RCC 7860 (cell line): ENCODE measurements at regions not wholly inside any gene's neighbourhood (a gene's known extent, or its start where the extent isn't known, plus 50 kb on each side); places are given as distances from the start of the nearest gene placed in this dataset.

Experiments
- DNase-seq: peaks from one replicate; pipeline ENCODE4 v3.0.0-alpha.2; 2015; ENCODE audit warnings: low spot score
- FAIRE-seq: peaks from 2 replicates; lab custom pipeline; 2012; peaks lifted over from hg19 to GRCh38; lab: Jason Lieb, UNC

DNA sequence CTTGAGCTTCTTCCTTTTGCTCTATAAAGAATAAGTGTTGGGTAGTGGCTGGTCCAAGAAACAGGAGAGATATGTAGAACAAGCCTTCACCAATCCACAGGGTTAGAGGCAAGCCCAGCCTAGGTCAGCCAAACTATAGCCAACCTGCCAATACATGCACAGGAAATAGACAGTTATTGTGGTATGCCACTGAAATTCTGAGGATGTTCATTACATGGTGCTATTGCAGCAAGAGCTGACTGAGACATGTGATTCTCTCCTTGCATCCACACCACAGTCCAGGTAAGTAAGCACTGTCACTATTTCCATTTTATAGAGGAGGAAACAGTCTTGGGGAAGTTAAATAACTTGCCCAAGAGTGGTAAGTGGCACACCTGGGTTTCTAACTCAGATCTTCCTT lies 268.1 kb downstream of the NPIPA8 start:
- DNase-seq (no peak), FAIRE-seq (no peak)

DNA sequence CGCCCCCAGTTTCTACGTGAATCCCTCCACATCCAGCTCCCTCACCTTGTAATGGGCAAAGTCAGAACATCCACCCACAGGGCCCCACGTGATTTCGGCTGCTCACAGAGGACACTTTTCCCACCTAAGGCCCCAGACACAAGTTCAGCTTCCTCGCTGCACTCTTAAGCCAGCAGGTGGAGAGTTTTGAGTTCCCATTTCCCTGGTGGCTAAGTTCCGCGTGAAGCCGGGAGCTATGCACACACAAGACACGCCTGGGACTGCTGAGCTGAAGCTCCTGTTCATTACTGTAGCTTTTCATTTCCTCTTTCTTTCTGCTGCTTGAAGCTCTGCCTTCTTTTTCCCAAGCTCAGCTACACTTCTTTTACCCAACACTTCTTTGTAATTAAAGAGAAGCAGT lies 273.8 kb downstream of the NPIPA8 start:
- DNase-seq (no peak), FAIRE-seq (no peak)

DNA sequence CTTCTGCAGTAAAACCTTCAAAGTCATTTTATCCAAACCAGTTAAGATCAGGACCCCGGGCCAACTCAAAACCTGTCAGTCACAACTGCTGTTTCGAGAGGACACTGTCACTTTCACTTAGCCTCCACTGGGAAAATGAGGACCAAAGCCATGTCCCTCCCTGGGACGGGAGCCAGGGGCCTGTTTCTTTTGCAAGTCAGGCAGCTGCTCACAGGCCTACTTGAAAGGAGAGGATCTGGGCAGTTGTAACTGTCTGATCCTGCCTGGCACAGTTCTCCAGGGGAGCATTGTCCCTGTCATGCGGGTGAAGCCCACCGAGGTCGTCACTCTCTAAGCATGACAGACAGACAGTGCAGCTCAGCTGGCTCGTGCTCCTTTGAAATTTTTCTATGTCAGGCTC lies 276.2 kb downstream of the NPIPA8 start:
- FAIRE-seq = no peak
- DNase-seq = no peak

GRCh38 chr16:18059577-18059976 lies 277.0 kb downstream of the NPIPA8 start:
- DNase-seq = no peak
- no peak for FAIRE-seq

DNA sequence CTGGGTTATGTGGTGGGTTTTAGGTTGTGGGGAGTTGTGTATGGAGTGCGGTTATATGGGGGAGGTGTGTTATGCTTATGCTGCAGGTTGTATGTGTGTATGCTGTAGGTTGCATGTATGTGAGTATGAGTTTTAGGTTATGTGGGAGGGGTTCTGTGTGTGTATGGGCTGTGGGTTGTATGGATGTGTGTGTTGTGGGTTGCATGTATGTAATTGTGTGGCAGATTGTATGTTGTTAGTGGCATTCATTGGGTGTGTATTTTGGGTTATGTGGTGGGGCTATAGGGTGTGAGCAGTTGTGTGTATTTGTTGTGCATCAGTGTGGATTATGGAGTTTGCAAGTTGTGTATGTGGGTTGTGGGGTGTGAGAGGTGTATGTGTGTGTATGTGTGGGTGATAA lies 277.4 kb downstream of the NPIPA8 start:
- DNase-seq (no peak), FAIRE-seq (no peak)

DNA sequence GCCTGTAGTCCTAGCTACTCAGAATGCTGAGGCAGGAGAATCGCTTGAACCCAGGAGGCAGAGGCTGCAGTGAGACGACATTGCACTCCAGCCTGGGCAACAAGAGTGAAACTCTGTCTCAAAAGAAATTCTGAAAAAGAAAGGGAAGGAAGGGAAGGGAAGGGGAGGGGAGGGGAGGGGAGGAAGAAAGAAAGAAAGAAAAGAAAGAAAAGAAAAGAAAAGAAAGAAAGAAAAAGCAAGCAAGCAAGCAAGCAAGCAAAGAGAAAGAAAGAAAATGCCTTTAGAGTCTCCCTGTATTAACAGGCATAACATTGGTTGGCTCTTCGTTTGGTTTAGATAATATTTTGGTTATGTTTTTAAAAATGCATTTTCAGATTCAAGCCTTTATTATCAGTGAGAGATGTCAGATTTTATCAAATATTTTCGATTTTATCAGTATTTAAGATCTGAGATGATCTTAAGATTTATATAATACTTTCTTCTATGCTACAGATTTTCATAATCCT lies 281.1 kb downstream of the NPIPA8 start:
- no peak for FAIRE-seq

DNA sequence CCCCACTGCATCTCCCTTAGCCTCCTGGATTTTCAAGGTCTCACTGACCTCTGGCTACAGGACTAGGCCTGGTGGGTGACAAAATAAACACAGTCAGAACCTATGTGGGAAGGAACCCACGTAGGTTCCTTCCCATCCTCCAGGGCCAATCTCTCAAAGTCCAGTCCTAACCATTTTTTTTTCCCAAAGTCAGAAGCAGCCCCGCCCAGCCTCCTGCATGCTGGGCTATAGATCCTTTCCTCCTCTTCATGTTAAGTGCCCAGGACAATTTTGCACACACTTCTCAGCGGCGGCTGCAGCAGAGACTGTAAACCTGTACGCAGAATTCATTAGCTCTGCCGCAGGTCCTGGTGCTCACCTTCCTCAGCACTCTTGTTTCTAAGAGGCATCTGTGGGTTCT lies 285.8 kb downstream of the NPIPA8 start:
- DNase-seq (no peak), FAIRE-seq (no peak)

More for the DNA sequence above, 281.1 kb downstream of the NPIPA8 start:
- DNase-seq = no peak

DNA sequence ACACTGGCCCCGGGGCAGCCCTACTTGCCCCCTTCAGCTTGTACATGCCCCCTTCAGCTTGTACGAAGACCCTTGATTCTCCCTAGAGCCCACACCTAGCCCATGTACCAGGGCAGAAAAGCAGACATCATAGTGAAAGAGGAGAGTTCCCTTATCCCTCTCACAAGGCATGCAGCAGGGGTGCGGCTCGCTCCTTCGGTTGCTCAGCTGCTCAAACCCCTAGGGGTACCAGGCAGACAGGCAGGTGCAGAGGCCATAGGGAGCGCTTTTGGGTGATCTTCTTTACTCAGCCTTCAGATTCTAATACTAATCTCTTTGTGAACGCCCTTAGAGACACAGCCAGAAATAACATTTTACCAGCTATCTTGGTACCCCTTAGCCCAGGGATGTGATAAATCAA lies 286.3 kb downstream of the NPIPA8 start:
- no peak for FAIRE-seq
- no peak for DNase-seq

DNA sequence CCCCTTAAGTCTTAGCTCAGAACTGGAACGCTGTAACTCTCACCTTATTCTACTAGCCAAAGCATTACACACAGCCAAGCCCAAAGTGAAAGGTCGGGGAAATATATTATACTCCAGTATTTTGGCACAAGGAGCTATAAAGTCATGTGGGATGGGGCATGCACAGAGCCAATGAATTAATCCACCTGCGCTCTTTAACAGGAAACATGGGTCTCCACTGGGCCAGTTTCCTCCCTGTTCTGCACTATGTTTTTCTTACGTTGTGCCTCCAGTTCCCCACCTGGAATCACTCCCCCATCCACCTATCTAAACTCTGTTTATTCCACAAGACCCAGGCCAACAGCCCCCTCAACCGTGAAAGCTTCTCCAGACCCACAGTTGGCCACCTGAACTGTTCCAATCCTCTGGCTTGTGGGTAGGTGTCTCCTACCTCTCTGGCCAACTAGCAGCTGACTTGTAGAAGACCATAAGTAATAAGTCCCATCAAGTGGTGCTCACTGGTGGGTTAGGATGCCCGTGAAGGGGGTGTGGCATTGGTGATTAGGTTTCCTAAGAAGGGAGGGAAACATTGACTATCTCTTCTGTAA lies 286.9 kb downstream of the NPIPA8 start:
- DNase-seq = no peak
- no peak for FAIRE-seq

GRCh38 chr16:18048853-18049546 lies 287.5 kb downstream of the NPIPA8 start:
- no peak for DNase-seq
- FAIRE-seq = no peak

GRCh38 chr16:18047761-18048160 lies 288.8 kb downstream of the NPIPA8 start:
- FAIRE-seq = no peak

DNA sequence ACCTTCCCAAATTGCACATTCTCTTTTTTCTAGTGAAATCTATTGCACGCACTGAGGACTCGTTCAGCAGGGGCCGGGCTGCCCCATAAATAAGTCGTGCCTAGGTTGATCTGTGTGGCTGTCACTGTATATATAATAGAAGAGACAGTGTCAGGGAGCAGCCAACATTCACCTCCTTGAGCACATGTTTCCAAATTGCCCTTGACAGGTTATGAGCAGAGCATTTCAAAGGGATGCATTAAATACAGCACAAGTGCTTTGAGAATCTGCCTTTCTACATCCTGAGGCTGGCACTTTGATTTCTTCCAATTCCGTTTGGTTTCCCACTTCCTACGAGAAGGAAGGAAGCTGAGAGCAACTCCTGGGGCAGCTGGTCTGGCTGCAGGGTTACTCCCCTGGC lies 291.2 kb downstream of the NPIPA8 start:
- DNase-seq (no peak), FAIRE-seq (no peak)

More at GRCh38 chr16:18047761-18048160, 288.8 kb downstream of the NPIPA8 start:
- DNase-seq = no peak

DNA sequence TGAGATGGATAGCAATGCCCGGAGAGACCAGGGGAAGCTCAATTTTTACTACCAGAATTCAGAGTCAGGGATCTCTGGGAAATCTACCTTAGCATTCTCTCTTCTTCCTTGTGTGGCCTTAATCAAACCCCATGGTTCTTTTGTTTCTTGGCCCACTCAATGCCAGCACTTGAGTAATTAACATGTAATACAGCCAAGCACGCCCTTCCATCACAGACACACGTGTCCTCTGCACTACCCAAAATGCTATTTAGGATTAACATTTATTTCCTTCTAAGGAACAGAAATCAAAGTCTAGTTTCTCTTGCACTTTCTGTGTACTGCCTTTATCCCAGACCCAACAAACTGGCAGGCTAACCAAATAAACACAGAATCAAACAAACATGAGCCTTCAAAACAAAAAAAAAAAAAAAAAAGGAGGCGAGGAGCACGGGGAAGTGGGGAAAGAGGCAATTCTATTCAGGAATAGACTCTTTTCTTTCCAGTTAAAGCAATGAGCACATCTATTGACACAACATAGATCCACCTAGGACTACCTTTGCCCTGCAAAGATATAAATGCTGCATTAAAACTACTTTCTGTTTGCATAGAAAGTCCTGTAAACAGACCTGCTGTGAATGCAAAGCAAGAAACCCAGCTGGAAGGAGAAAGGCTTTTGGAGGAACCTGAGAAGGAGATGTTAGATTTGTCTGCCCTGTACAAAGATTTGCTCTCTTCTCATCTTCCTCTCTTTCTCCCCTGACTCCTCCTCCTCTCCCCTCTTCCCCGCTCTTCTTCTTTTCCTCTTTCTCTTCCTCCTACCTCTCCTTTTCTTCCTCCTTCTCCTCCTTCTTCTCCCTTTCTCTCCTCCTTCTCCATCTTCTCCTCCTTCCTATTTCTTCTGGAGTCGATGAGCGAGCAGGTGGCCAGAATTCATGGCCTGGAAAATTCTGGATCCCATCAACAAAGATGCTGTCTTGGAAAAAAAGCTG lies 294.4 kb downstream of the NPIPA8 start:
- DNase-seq = no peak
- no peak for FAIRE-seq

- no peak for DNase-seq
- no peak for FAIRE-seq
These were observed 296.6 kb downstream of the NPIPA8 start for GRCh38 chr16:18039931-18040330.

DNA sequence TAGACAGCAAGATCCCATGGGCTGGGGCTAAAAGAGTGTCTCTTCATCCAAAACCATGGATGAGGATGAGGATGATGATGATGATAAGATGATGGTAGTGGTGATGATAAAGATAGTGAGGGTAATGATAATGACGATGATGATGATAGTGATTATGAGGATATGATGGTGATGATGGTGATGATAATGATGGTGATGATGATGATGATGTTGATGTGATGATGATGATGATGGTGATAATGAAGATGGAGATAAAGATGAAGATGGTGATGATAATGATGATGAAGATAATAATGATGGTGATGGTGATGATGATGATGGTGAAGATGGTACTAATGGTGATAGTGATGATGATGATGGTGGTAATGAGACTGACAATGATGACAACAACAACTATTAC lies 299.5 kb downstream of the NPIPA8 start:
- DNase-seq = no peak
- no peak for FAIRE-seq

- no peak for DNase-seq
- no peak for FAIRE-seq
These were observed 311.9 kb downstream of the NPIPA8 start for GRCh38 chr16:18024611-18025010.

GRCh38 chr16:18018376-18018775 lies 318.2 kb downstream of the NPIPA8 start:
- FAIRE-seq = no peak
- DNase-seq = no peak

GRCh38 chr16:18013863-18014262 lies 322.7 kb downstream of the NPIPA8 start:
- FAIRE-seq (no peak), DNase-seq (no peak)

DNA sequence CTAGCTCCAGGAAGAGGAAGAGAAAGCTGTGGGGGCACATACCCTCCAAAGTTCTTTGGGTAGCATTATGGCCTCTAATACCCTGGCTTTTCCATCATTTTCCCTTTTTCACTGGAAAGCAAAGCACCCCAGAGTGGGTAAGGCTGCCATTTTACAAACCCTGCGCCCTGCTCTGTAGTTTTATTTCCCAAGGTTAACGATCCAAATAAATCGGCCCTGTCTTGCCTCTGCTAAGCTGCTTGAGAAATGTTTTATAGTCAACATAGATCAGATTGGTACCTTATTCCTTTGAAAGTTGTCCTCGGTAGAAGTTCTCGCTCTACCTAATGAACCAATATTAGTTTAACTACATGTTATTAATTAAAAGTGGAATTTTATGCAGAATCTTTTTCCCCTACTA lies 328.2 kb downstream of the NPIPA8 start:
- DNase-seq (no peak), FAIRE-seq (no peak)

DNA sequence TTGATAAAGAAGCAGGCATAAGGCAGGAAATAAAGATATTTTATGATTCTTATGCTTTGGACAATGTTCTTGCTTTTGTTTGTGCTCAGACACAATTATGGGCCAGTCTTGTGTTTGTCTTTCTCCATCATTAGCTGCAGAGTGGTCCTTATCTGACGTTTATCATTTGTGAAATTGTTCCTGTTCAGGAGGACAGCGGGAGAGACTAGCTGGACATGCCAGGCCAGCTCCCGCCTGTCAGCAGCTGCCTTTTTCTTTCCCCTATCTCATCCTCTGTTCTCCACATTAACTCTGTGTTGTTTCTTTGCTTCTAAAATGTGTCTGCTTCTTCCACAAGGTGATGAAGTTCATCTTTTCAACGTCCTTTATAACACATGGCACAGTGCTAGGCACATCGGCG lies 333.5 kb downstream of the NPIPA8 start:
- DNase-seq (no peak), FAIRE-seq (no peak)

GRCh38 chr16:17998996-17999395 lies 337.5 kb downstream of the NPIPA8 start:
- no peak for DNase-seq
- FAIRE-seq = no peak
